IPS-20b (cell line): ENCODE measurements at regions not wholly inside any gene's neighbourhood (a gene's known extent, or its start where the extent isn't known, plus 50 kb on each side); places are given as distances from the start of the nearest gene placed in this dataset.

Source experiments
- H3K27ac ChIP-seq: one replicate; pipeline ENCODE4 v1.5.1; 2013; ENCODE audit warnings: low read length
- H3K27me3 ChIP-seq: 2 replicates; pipeline ENCODE4 v1.6.1; 2013; ENCODE audit warnings: mild to moderate bottlenecking, low read length, inconsistent platforms; ENCODE audit not compliant: insufficient read depth
- H3K36me3 ChIP-seq: 2 replicates; pipeline ENCODE4 v1.6.1; 2013; ENCODE audit warnings: low read depth, mild to moderate bottlenecking, inconsistent platforms, low read length, moderate library complexity; ENCODE audit not compliant: insufficient read depth
- H3K4me1 ChIP-seq: 2 replicates; pipeline ENCODE4 v1.6.1; 2013; ENCODE audit warnings: mild to moderate bottlenecking, control low read depth, inconsistent platforms, low read length, moderate library complexity; ENCODE audit not compliant: insufficient read depth
- H3K4me3 ChIP-seq: 2 replicates; pipeline ENCODE4 v1.5.1; 2013; ENCODE audit warnings: mild to moderate bottlenecking, low read length, inconsistent platforms
- H3K9ac ChIP-seq: 2 replicates; pipeline ENCODE4 v1.6.1; 2013; ENCODE audit warnings: low read depth, mild to moderate bottlenecking, inconsistent platforms, low read length, moderate library complexity
- H3K9me3 ChIP-seq: 2 replicates; pipeline ENCODE4 v1.6.1; 2013; ENCODE audit warnings: mild to moderate bottlenecking, low read depth, low read length, inconsistent platforms; ENCODE audit not compliant: insufficient read depth

GRCh38 chr6:96466147-96466863 is 55.3 kb upstream of the UFL1 start:
- Histone ChIP-seq H3K4me3 (no peak overlapping the region), H3K9me3 (no peaks in the 10 kb centered on the region), H3K9ac (no peak overlapping the region), H3K4me1 (no peaks in the 10 kb centered on the region), H3K27me3 (no peaks in the 10 kb centered on the region), H3K36me3 (no peaks in the 10 kb centered on the region), H3K27ac (no peak overlapping the region)

- no peaks in the 10 kb centered on the region for H3K9me3 ChIP-seq
- H3K4me1 ChIP-seq, result no peaks in the 10 kb centered on the region
- H3K27me3 ChIP-seq, result no peaks in the 10 kb centered on the region
These were observed 53.8 kb upstream of the UFL1 start for GRCh38 chr6:96467814-96468213.

GRCh38 chr6:96468281-96468680 is 53.3 kb upstream of the UFL1 start:
- H3K9ac ChIP-seq, result no peak overlapping the region
- no peak overlapping the region for H3K4me3 ChIP-seq
- no peaks in the 10 kb centered on the region for H3K27me3 ChIP-seq
- H3K9me3 ChIP-seq, result no peaks in the 10 kb centered on the region
- H3K4me1 ChIP-seq, result no peaks in the 10 kb centered on the region
- no peak overlapping the region for H3K27ac ChIP-seq
- no peaks in the 10 kb centered on the region for H3K36me3 ChIP-seq

More at GRCh38 chr6:96467814-96468213, 53.8 kb upstream of the UFL1 start:
- Histone ChIP-seq H3K27ac (no peak overlapping the region), H3K4me3 (no peak overlapping the region), H3K9ac (no peak overlapping the region), H3K36me3 (no peaks in the 10 kb centered on the region)

GRCh38 chr6:96468681-96469224 is 52.9 kb upstream of the UFL1 start:
- Histone ChIP-seq H3K36me3 (no peaks in the 10 kb centered on the region), H3K4me3 (no peak overlapping the region), H3K9ac (no peak overlapping the region), H3K9me3 (no peaks in the 10 kb centered on the region), H3K27ac (no peak overlapping the region), H3K27me3 (no peaks in the 10 kb centered on the region), H3K4me1 (no peaks in the 10 kb centered on the region)

- Histone ChIP-seq H3K27me3 (no peaks in the 10 kb centered on the region), H3K4me1 (no peaks in the 10 kb centered on the region), H3K9ac (no peak overlapping the region), H3K36me3 (no peaks in the 10 kb centered on the region), H3K4me3 (no peak overlapping the region), H3K27ac (no peak overlapping the region), H3K9me3 (no peaks in the 10 kb centered on the region)
These were observed 52.3 kb upstream of the UFL1 start for GRCh38 chr6:96469312-96469711.

GRCh38 chr6:96470296-96470695 is 51.3 kb upstream of the UFL1 start:
- H3K27ac ChIP-seq, result no peak overlapping the region
- no peak overlapping the region for H3K9ac ChIP-seq
- no peaks in the 10 kb centered on the region for H3K36me3 ChIP-seq
- H3K27me3 ChIP-seq, result no peaks in the 10 kb centered on the region
- H3K4me1 ChIP-seq, result no peaks in the 10 kb centered on the region
- no peak overlapping the region for H3K4me3 ChIP-seq
- H3K9me3 ChIP-seq, result no peaks in the 10 kb centered on the region
